WERI-Rb-1 (cell line): ENCODE measurements at regions not wholly inside any gene's neighbourhood (a gene's known extent, or its start where the extent isn't known, plus 50 kb on each side); places are given as distances from the start of the nearest gene placed in this dataset.

Source experiments
- DNase-seq: peaks from one replicate; pipeline ENCODE4 v3.0.0-alpha.2; 2020
- H3K27ac ChIP-seq: fragments of 250-450 bp; sonication (Bioruptor Pico); 2 replicates; pipeline ENCODE4 v1.5.1; 2020; ENCODE audit warnings: mild to moderate bottlenecking, moderate library complexity
- H3K27me3 ChIP-seq: fragments of 250-450 bp; sonication (Bioruptor Pico); 2 replicates; pipeline ENCODE4 v1.5.1; 2021; ENCODE audit warnings: mild to moderate bottlenecking, low read depth, moderate library complexity; ENCODE audit not compliant: insufficient read depth, severe bottlenecking
- H3K36me3 ChIP-seq: fragments of 250-450 bp; sonication (Bioruptor Pico); 2 replicates; pipeline ENCODE4 v1.5.1; 2020; ENCODE audit warnings: mild to moderate bottlenecking, moderate library complexity
- H3K4me3 ChIP-seq: 2 replicates; pipeline ENCODE4 v1.5.1; 2011; ENCODE audit warnings: low read depth, mild to moderate bottlenecking, control low read depth, low read length
- H3K9me3 ChIP-seq: fragments of 250-450 bp; sonication (Bioruptor Pico); 2 replicates; pipeline ENCODE4 v1.5.1; 2021; ENCODE audit warnings: mild to moderate bottlenecking, moderate library complexity; ENCODE audit not compliant: severe bottlenecking
- CTCF ChIP-seq: IDR thresholded peaks from 2 replicates; pipeline ENCODE4 v1.5.1; 2011; ENCODE audit warnings: low read depth, mild to moderate bottlenecking, control low read depth, inconsistent platforms, low read length

GRCh38 chr5:104915226-104915625 is 1352.6 kb upstream of the NUDT12 start:
- Histone ChIP-seq H3K36me3 (no peaks in the 10 kb centered on the region), H3K27ac (no peak overlapping the region), H3K27me3 (no peaks in the 10 kb centered on the region), H3K9me3 (no peaks in the 10 kb centered on the region), H3K4me3 (no peak overlapping the region)
- no peak for TF ChIP-seq CTCF
- DNase-seq, result no peak

GRCh38 chr5:104914536-104915070 is 1352.0 kb upstream of the NUDT12 start:
- DNase-seq, result no peak
- Histone ChIP-seq H3K9me3 (no peaks in the 10 kb centered on the region), H3K27ac (no peak overlapping the region), H3K4me3 (no peak overlapping the region), H3K27me3 (no peaks in the 10 kb centered on the region), H3K36me3 (no peaks in the 10 kb centered on the region)
- no peak for TF ChIP-seq CTCF

- no peak for TF ChIP-seq CTCF
- Histone ChIP-seq H3K36me3 (no peaks in the 10 kb centered on the region), H3K27me3 (no peaks in the 10 kb centered on the region), H3K4me3 (no peak overlapping the region), H3K27ac (no peak overlapping the region), H3K9me3 (no peaks in the 10 kb centered on the region)
- DNase-seq, result no peak
These were observed 1351.3 kb upstream of the NUDT12 start for GRCh38 chr5:104913841-104914281.

- no peak overlapping the region for H3K27ac ChIP-seq
- TF ChIP-seq CTCF, result no peak
- H3K4me3 ChIP-seq, result no peak overlapping the region
- H3K36me3 ChIP-seq, result no peaks in the 10 kb centered on the region
- H3K9me3 ChIP-seq, result no peaks in the 10 kb centered on the region
- DNase-seq, result no peak
- H3K27me3 ChIP-seq, result no peaks in the 10 kb centered on the region
These were observed 1347.2 kb upstream of the NUDT12 start for GRCh38 chr5:104909803-104910202.

GRCh38 chr5:104904561-104904960 is 1342.0 kb upstream of the NUDT12 start:
- no peaks in the 10 kb centered on the region for H3K36me3 ChIP-seq
- no peak for TF ChIP-seq CTCF
- H3K9me3 ChIP-seq, result no peaks in the 10 kb centered on the region
- no peak for DNase-seq
- no peak overlapping the region for H3K27ac ChIP-seq
- no peak overlapping the region for H3K4me3 ChIP-seq
- H3K27me3 ChIP-seq, result no peaks in the 10 kb centered on the region

GRCh38 chr5:104903941-104904340 is 1341.4 kb upstream of the NUDT12 start:
- Histone ChIP-seq H3K27ac (no peak overlapping the region), H3K36me3 (no peaks in the 10 kb centered on the region), H3K4me3 (no peak overlapping the region), H3K9me3 (no peaks in the 10 kb centered on the region), H3K27me3 (no peaks in the 10 kb centered on the region)
- DNase-seq, result no peak
- TF ChIP-seq CTCF, result no peak
